HepG2 (cell line): ENCODE measurements at regions not wholly inside any gene's neighbourhood (a gene's known extent, or its start where the extent isn't known, plus 50 kb on each side); places are given as distances from the start of the nearest gene placed in this dataset.

Source experiments
- CBFB ChIP-seq: sonication (generic); formaldehyde crosslinking; IDR thresholded peaks from 2 replicates; pipeline ENCODE4 v1.4.0; 2020; ENCODE audit warnings: missing genetic modification reagents
- CREM ChIP-seq, 2 experiments: sonication (generic) in 1 of 2; formaldehyde crosslinking in 1 of 2; IDR thresholded peaks; 2 replicates each; pipeline versions ENCODE4 v1.4.0 to v1.6.1; 2016 to 2020; ENCODE audit warnings: antibody characterized with exemption in 1 of 2, mild to moderate bottlenecking in 1 of 2, missing genetic modification reagents in 1 of 2
- CTCF ChIP-seq: sonication (generic); formaldehyde crosslinking; IDR thresholded peaks from 2 replicates; pipeline ENCODE4 v1.5.0; 2020; ENCODE audit warnings: mild to moderate bottlenecking, missing genetic modification reagents, moderate library complexity
- FOXP1 ChIP-seq, 2 experiments: fragments of 450-650 bp in 1 of 2; IDR thresholded peaks; 2 replicates each; pipeline ENCODE4 v1.6.1; 2017 to 2018; ENCODE audit warnings: antibody characterized with exemption in 1 of 2
- GLI4 ChIP-seq: sonication (generic); formaldehyde crosslinking; IDR thresholded peaks from 2 replicates; pipeline ENCODE4 v1.5.1; 2020; ENCODE audit warnings: missing genetic modification reagents, mild to moderate bottlenecking, moderate library complexity, borderline replicate concordance
- POLR2AphosphoS5 ChIP-seq: IDR thresholded peaks from 2 replicates; pipeline ENCODE4 v1.6.1; 2012; ENCODE audit warnings: low read depth, low read length
- REST ChIP-seq, 2 experiments: IDR thresholded peaks; 2 replicates each; pipeline ENCODE4 v1.6.1; 2011 to 2012; ENCODE audit warnings: low read length in 2 of 2, borderline replicate concordance in 1 of 2, low read depth in 1 of 2, mild to moderate bottlenecking in 1 of 2, moderate library complexity in 1 of 2
- SIX1 ChIP-seq: sonication (generic); formaldehyde crosslinking; IDR thresholded peaks from 2 replicates; pipeline ENCODE4 v1.4.0; 2020; ENCODE audit warnings: missing genetic modification reagents, borderline replicate concordance
- ZBTB1 ChIP-seq: sonication (generic); formaldehyde crosslinking; IDR thresholded peaks from 2 replicates; pipeline ENCODE4 v1.4.0; 2020; ENCODE audit warnings: missing genetic modification reagents, borderline replicate concordance
- ZNF225 ChIP-seq: sonication (generic); formaldehyde crosslinking; IDR thresholded peaks from 2 replicates; pipeline ENCODE4 v1.4.0; 2020; ENCODE audit warnings: mild to moderate bottlenecking, missing genetic modification reagents
- ZNF232 ChIP-seq: sonication (generic); formaldehyde crosslinking; IDR thresholded peaks from 2 replicates; pipeline ENCODE4 v1.4.0; 2020; ENCODE audit warnings: missing genetic modification reagents, borderline replicate concordance
- ZNF556 ChIP-seq: sonication (generic); formaldehyde crosslinking; IDR thresholded peaks from 2 replicates; pipeline ENCODE4 v1.4.0; 2020; ENCODE audit warnings: mild to moderate bottlenecking, missing genetic modification reagents, borderline replicate concordance
- ZNF616 ChIP-seq: sonication (generic); formaldehyde crosslinking; IDR thresholded peaks from 2 replicates; pipeline ENCODE4 v1.5.0; 2020; ENCODE audit warnings: low read depth, mild to moderate bottlenecking, missing genetic modification reagents
- ZSCAN25 ChIP-seq: sonication (generic); formaldehyde crosslinking; IDR thresholded peaks from 2 replicates; pipeline ENCODE4 v1.8.0; 2022; ENCODE audit warnings: mild to moderate bottlenecking, missing genetic modification reagents

- TF ChIP-seq GLI4 (CRISPR knock-in tag) (no peak), POLR2AphosphoS5 (no peak), ZNF232 (CRISPR knock-in tag) (no peak), FOXP1 (IDR thresholded peaks at IDR 0.05) (no peak), FOXP1 (CRISPR knock-in tag; IDR thresholded peaks at IDR 0.05) (no peak), ZBTB1 (no peak), ZNF225 (CRISPR knock-in tag) (no peak), REST (IDR thresholded peaks at IDR 0.05; ENCODE audit: borderline replicate concordance in 1 of 2, low read depth in 1 of 2, low read length in 2 of 2) (no peak), CTCF (no peak), ZSCAN25 (CRISPR knock-in tag) (no peak), ZNF616 (CRISPR knock-in tag) (no peak), SIX1 (no peak), ZNF556 (no peak), CREM (IDR thresholded peaks at IDR 0.05) (no peak), CREM (CRISPR knock-in tag; IDR thresholded peaks at IDR 0.05) (no peak), CBFB (CRISPR knock-in tag) (no peak)
Measured at GRCh38 chr2:122139739-122140420, 384.4 kb downstream of the TSN start.
